SK-N-SH (cell line): ENCODE measurements at regions not wholly inside any gene's neighbourhood (a gene's known extent, or its start where the extent isn't known, plus 50 kb on each side); places are given as distances from the start of the nearest gene placed in this dataset.

Experiments used
- CTCF ChIA-PET: fragments of 300-600, 350-600 bp; formaldehyde crosslinking; extraction: SDS; loops from one replicate; lab custom pipeline; 2021; lab: Yijun Ruan, JAX
- POLR2A ChIA-PET: fragments of 350-600 bp; sonication (Branson Sonifier 250); formaldehyde crosslinking; extraction: SDS; loops from one replicate; lab custom pipeline; 2020; ENCODE audit warnings: antibody characterized with exemption, inconsistent platforms; lab: Yijun Ruan, JAX
- DNase-seq: peaks from one replicate; pipeline ENCODE4 v3.0.0; 2012
- H2AFZ ChIP-seq: fragments of 200-600 bp; sonication (generic); 2 replicates; pipeline ENCODE4 v1.8.1; 2016; ENCODE audit warnings: antibody characterized with exemption, mild to moderate bottlenecking, low read depth
- H3F3A ChIP-seq: fragments of 200-600 bp; sonication (generic); replicated peaks from 2 replicates; pipeline ENCODE3; 2016; ENCODE audit warnings: antibody characterized with exemption, mild to moderate bottlenecking; ENCODE audit not compliant: insufficient read depth
- H3K27ac ChIP-seq, 2 experiments: fragments of 200-500 bp in 1 of 2; fragments of 200-600 bp in 1 of 2; sonication (Bioruptor generic) in 1 of 2; sonication (generic), shearing (Covaris generic) in 1 of 2; 2 replicates each; pipeline versions ENCODE4 v1.5.1 to v1.6.1; 2014 to 2016; ENCODE audit warnings: low read depth in 2 of 2, inconsistent platforms in 1 of 2, low read length in 1 of 2, mild to moderate bottlenecking in 1 of 2, mixed read lengths in 1 of 2
- H3K27me3 ChIP-seq: fragments of 200-600 bp; sonication (generic), shearing (Covaris generic); 2 replicates; pipeline ENCODE4 v1.6.1; 2016; ENCODE audit warnings: mixed run types; ENCODE audit not compliant: insufficient read depth
- H3K36me3 ChIP-seq, 2 experiments: fragments of 200-500 bp in 1 of 2; fragments of 200-600 bp in 1 of 2; sonication (Bioruptor generic) in 1 of 2; sonication (generic) in 1 of 2; replicated peaks in 1 of 2; 2 replicates each; pipeline versions ENCODE3 to v1.5.1; 2014 to 2016; ENCODE audit warnings: low read length in 1 of 2, mild to moderate bottlenecking in 1 of 2; ENCODE audit not compliant: insufficient read depth in 2 of 2, control insufficient read depth in 1 of 2
- H3K4me1 ChIP-seq, 2 experiments: fragments of 200-500 bp in 1 of 2; fragments of 200-600 bp in 1 of 2; sonication (Bioruptor generic) in 1 of 2; sonication (generic), shearing (Covaris generic) in 1 of 2; 2 replicates each; pipeline versions ENCODE4 v1.5.1 to v1.6.1; 2014 to 2016; ENCODE audit warnings: low read depth in 1 of 2, low read length in 1 of 2, mixed run types in 1 of 2; ENCODE audit not compliant: insufficient read depth in 2 of 2, control insufficient read depth in 1 of 2
- H3K4me2 ChIP-seq: fragments of 200-600 bp; sonication (generic), shearing (Covaris generic); 2 replicates; pipeline ENCODE4 v1.6.1; 2017; ENCODE audit warnings: mixed run types
- H3K4me3 ChIP-seq, 2 experiments: fragments of 200-500 bp in 1 of 2; fragments of 200-600 bp in 1 of 2; sonication (Bioruptor generic) in 1 of 2; sonication (generic), shearing (Covaris generic) in 1 of 2; 2 replicates each; pipeline versions ENCODE4 v1.5.1 to v1.8.1; 2014 to 2016; ENCODE audit warnings: low read depth in 2 of 2, inconsistent platforms in 1 of 2, low read length in 1 of 2, mild to moderate bottlenecking in 1 of 2, mixed read lengths in 1 of 2, moderate library complexity in 1 of 2
- H3K79me2 ChIP-seq: fragments of 200-600 bp; sonication (generic); 2 replicates; pipeline ENCODE4 v1.8.1; 2017; ENCODE audit warnings: mild to moderate bottlenecking; ENCODE audit not compliant: insufficient read depth
- H3K9ac ChIP-seq: fragments of 200-600 bp; sonication (generic); 2 replicates; pipeline ENCODE4 v1.6.1; 2017; ENCODE audit warnings: mixed run types
- H3K9me2 ChIP-seq: fragments of 200-600 bp; sonication (generic); 2 replicates; pipeline ENCODE4 v1.6.1; 2017; ENCODE audit warnings: mixed run types
- H3K9me3 ChIP-seq: fragments of 200-600 bp; sonication (generic); 2 replicates; pipeline ENCODE4 v1.6.1; 2017; ENCODE audit warnings: mixed run types, mild to moderate bottlenecking, moderate library complexity
- H4K20me1 ChIP-seq: fragments of 200-600 bp; sonication (generic); 2 replicates; pipeline ENCODE4 v1.6.1; 2017; ENCODE audit warnings: mild to moderate bottlenecking, mixed run types; ENCODE audit not compliant: insufficient read depth
- CHD2 ChIP-seq: fragments of 150-350 bp; IDR thresholded peaks from 2 replicates; pipeline ENCODE4 v1.6.1; 2018; ENCODE audit warnings: low read length; ENCODE audit not compliant: partially characterized antibody
- CTCF ChIP-seq: fragments of 200-600 bp; sonication (generic); IDR thresholded peaks from 2 replicates; pipeline ENCODE4 v1.6.1; 2017; ENCODE audit warnings: antibody characterized with exemption, mild to moderate bottlenecking, moderate library complexity
- ELF1 ChIP-seq: IDR thresholded peaks from 2 replicates; pipeline ENCODE4 v1.4.0; 2012
- EZH2phosphoT487 ChIP-seq: fragments of 200-600 bp; sonication (generic); IDR thresholded peaks from 2 replicates; pipeline ENCODE4 v1.6.1; 2017; ENCODE audit warnings: low read depth, mixed run types, mild to moderate bottlenecking, antibody characterized with exemption, moderate library complexity, borderline replicate concordance
- FOSL2 ChIP-seq: IDR thresholded peaks from 2 replicates; pipeline ENCODE4 v1.4.0; 2012; ENCODE audit warnings: low read depth, mild to moderate bottlenecking, moderate library complexity, borderline replicate concordance
- FOXM1 ChIP-seq: IDR thresholded peaks from 2 replicates; pipeline ENCODE4 v1.4.0; 2012; ENCODE audit warnings: low read depth, mild to moderate bottlenecking
- GABPA ChIP-seq: IDR thresholded peaks from 2 replicates; pipeline ENCODE4 v1.4.0; 2012; ENCODE audit warnings: low read depth, mild to moderate bottlenecking
- GATA2 ChIP-seq: sonication (generic); formaldehyde crosslinking; IDR thresholded peaks from 2 replicates; pipeline ENCODE4 v1.5.0; 2020; ENCODE audit warnings: mild to moderate bottlenecking, missing genetic modification reagents
- MAX ChIP-seq: IDR thresholded peaks from 2 replicates; pipeline ENCODE4 v1.4.0; 2012; ENCODE audit warnings: low read depth
- MEF2A ChIP-seq: IDR thresholded peaks from 2 replicates; pipeline ENCODE4 v1.4.0; 2012; ENCODE audit warnings: low read depth, borderline replicate concordance
- MXI1 ChIP-seq: IDR thresholded peaks from 2 replicates; pipeline ENCODE4 v1.6.1; 2012; ENCODE audit warnings: mild to moderate bottlenecking, low read depth, low read length, improper control_type of control experiment
- NFIC ChIP-seq: IDR thresholded peaks from 2 replicates; pipeline ENCODE4 v1.4.0; 2012; ENCODE audit warnings: borderline replicate concordance
- PBX3 ChIP-seq: IDR thresholded peaks from 2 replicates; pipeline ENCODE4; 2012
- RAD21 ChIP-seq: IDR thresholded peaks from 2 replicates; pipeline ENCODE4 v1.6.1; 2012; ENCODE audit warnings: mild to moderate bottlenecking, low read length
- RFX5 ChIP-seq: IDR thresholded peaks from 2 replicates; pipeline ENCODE4 v1.6.1; 2012; ENCODE audit warnings: mild to moderate bottlenecking, improper control_type of control experiment, low read length
- SMC3 ChIP-seq: IDR thresholded peaks from 2 replicates; pipeline ENCODE4 v1.6.1; 2012; ENCODE audit warnings: low read depth, low read length, improper control_type of control experiment
- TAF1 ChIP-seq: IDR thresholded peaks from 2 replicates; pipeline ENCODE4 v1.6.1; 2012; ENCODE audit warnings: low read depth, mild to moderate bottlenecking, low read length, moderate library complexity, borderline replicate concordance
- USF1 ChIP-seq: IDR thresholded peaks from 2 replicates; pipeline ENCODE4 v1.4.0; 2012; ENCODE audit warnings: low read depth, borderline replicate concordance
- USF2 ChIP-seq: fragments of 150-350 bp; IDR thresholded peaks from 2 replicates; pipeline ENCODE4 v1.6.1; 2017; ENCODE audit warnings: antibody characterized with exemption, low read length, low read depth, borderline replicate concordance
- WGBS: methylation state at CpG from one replicate; pipeline ENCODE4 v1.1.6; 2017; ENCODE audit warnings: low lambda C conversion rate; 5-methylcytosine and 5-hydroxymethylcytosine counted together
- TF ChIP-seq, protein P1 (sequence below): IDR thresholded peaks from 2 replicates; pipeline ENCODE4 v1.6.1; 2012; ENCODE audit warnings: mild to moderate bottlenecking, low read depth, low read length, moderate library complexity

- TF ChIP-seq MAX = no peak
These were observed 201.7 kb upstream of the SASH1 start (continued) for GRCh38 chr6:148140772-148141557.

DNA sequence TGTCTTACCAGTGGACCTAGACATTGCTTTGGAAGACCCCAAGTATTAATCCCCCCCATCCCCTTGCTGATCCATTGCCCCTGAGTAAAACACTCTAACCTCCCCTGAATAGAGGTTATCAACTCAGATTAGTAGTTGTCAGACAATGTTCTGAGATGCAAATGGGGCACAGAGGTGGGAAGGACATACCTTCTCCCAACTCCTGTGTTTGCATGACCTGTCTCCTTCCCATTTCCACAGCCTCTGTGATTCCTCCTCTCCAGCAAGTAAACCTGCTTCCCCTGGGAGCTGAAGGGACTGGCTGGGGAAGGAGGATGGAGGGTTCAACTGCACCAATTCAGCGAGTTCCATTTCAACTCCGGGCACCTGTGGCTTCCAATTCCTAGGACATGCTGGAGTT is 199.8 kb upstream of the SASH1 start:
- Histone ChIP-seq H3K27ac (no peak overlapping the region), H4K20me1 (no peaks in the 10 kb centered on the region), H3K4me1 (peaks cover 0 to 4% of the 10 kb centered on the region in 2 experiments; a peak in 1 of 4 replicates), H3K79me2 (no peaks in the 10 kb centered on the region), H2AFZ (no peak overlapping the region), H3K9me2 (no peaks in the 10 kb centered on the region), H3K4me3 (no peak overlapping the region), H3K36me3 (no peaks in the 10 kb centered on the region), H3F3A (peaks cover 9% of the 10 kb centered on the region), H3K4me2 (no peak overlapping the region), H3K9ac (no peak overlapping the region), H3K27me3 (no peaks in the 10 kb centered on the region), H3K9me3 (no peaks in the 10 kb centered on the region)
- ChIA-PET POLR2A (no interaction called here), CTCF (interaction anchor here (0.6 kb wide), 1 partner anchor 742 kb away, joined by 3 read pairs; no protein-coding TSS in a partner anchor)
- DNase-seq = no peak
- WGBS = 23% methylated on average over 2 of the region's 2 CpGs
- TF ChIP-seq PBX3 = no peak
- TF ChIP-seq, protein P1, sequence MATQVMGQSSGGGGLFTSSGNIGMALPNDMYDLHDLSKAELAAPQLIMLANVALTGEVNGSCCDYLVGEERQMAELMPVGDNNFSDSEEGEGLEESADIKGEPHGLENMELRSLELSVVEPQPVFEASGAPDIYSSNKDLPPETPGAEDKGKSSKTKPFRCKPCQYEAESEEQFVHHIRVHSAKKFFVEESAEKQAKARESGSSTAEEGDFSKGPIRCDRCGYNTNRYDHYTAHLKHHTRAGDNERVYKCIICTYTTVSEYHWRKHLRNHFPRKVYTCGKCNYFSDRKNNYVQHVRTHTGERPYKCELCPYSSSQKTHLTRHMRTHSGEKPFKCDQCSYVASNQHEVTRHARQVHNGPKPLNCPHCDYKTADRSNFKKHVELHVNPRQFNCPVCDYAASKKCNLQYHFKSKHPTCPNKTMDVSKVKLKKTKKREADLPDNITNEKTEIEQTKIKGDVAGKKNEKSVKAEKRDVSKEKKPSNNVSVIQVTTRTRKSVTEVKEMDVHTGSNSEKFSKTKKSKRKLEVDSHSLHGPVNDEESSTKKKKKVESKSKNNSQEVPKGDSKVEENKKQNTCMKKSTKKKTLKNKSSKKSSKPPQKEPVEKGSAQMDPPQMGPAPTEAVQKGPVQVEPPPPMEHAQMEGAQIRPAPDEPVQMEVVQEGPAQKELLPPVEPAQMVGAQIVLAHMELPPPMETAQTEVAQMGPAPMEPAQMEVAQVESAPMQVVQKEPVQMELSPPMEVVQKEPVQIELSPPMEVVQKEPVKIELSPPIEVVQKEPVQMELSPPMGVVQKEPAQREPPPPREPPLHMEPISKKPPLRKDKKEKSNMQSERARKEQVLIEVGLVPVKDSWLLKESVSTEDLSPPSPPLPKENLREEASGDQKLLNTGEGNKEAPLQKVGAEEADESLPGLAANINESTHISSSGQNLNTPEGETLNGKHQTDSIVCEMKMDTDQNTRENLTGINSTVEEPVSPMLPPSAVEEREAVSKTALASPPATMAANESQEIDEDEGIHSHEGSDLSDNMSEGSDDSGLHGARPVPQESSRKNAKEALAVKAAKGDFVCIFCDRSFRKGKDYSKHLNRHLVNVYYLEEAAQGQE = no peak
- TF ChIP-seq USF2 = no peak
- TF ChIP-seq RAD21 = no peak
- no peak for TF ChIP-seq MEF2A
- TF ChIP-seq MAX = no peak
- TF ChIP-seq CTCF = no peak
- TF ChIP-seq EZH2phosphoT487 = no peak
- TF ChIP-seq SMC3 = no peak
- TF ChIP-seq USF1 = no peak
- TF ChIP-seq RFX5 = no peak
- TF ChIP-seq TAF1 = no peak
- TF ChIP-seq ELF1 = no peak
- TF ChIP-seq FOXM1 = no peak
- TF ChIP-seq GATA2 = no peak
- no peak for TF ChIP-seq CHD2
- no peak for TF ChIP-seq NFIC
- TF ChIP-seq GABPA = no peak
- no peak for TF ChIP-seq FOSL2
- no peak for TF ChIP-seq MXI1
